H1 (cell line): ENCODE measurements at regions not wholly inside any gene's neighbourhood (a gene's known extent, or its start where the extent isn't known, plus 50 kb on each side); places are given as distances from the start of the nearest gene placed in this dataset.

Source experiments
- CTCF ChIA-PET: fragments of 300-600 bp; sonication (Branson Sonifier 250); formaldehyde crosslinking; loops from one replicate; lab custom pipeline; 2021; ENCODE audit not compliant: partially characterized antibody; lab: Charles Lee
- POLR2A ChIA-PET: fragments of 300-600 bp; sonication (Branson Sonifier 250); formaldehyde crosslinking; loops from one replicate; lab custom pipeline; 2021; ENCODE audit warnings: inconsistent platforms; ENCODE audit not compliant: partially characterized antibody; lab: Charles Lee
- DNase-seq, 2 experiments: peaks; one replicate each; pipeline versions ENCODE4 v3.0.0 to v3.0.0-alpha.2; 2010 to 2022; ENCODE audit warnings: low spot score in 2 of 2, low read depth in 1 of 2, mixed read lengths in 1 of 2
- FAIRE-seq: peaks from 2 replicates; lab custom pipeline; 2011; peaks lifted over from hg19 to GRCh38; lab: Jason Lieb, UNC
- H2AFZ ChIP-seq: 2 replicates; pipeline ENCODE4 v1.8.1; 2012; ENCODE audit warnings: low read length, inconsistent platforms
- H2AK5ac ChIP-seq: 2 replicates; pipeline ENCODE4 v1.6.1; 2013; ENCODE audit warnings: low read depth, low read length
- H2BK120ac ChIP-seq: replicated peaks from 2 replicates; pipeline ENCODE3; 2013; ENCODE audit warnings: low read depth, low read length, inconsistent platforms
- H2BK12ac ChIP-seq: 2 replicates; pipeline ENCODE4 v1.6.1; 2013; ENCODE audit warnings: low read depth, low read length
- H2BK15ac ChIP-seq: 2 replicates; pipeline ENCODE4 v1.6.1; 2013; ENCODE audit warnings: low read length
- H2BK20ac ChIP-seq: 2 replicates; pipeline ENCODE4 v1.6.1; 2013; ENCODE audit warnings: low read length
- H2BK5ac ChIP-seq: 2 replicates; pipeline ENCODE4 v1.6.1; 2013; ENCODE audit warnings: low read depth, low read length
- H3K14ac ChIP-seq: 2 replicates; pipeline ENCODE4 v1.6.1; 2013; ENCODE audit warnings: inconsistent platforms; ENCODE audit not compliant: insufficient read length
- H3K18ac ChIP-seq: 2 replicates; pipeline ENCODE4 v1.6.1; 2013; ENCODE audit warnings: low read length; ENCODE audit errors: extremely low read depth
- H3K23ac ChIP-seq: 2 replicates; pipeline ENCODE4 v1.6.1; 2013; ENCODE audit warnings: inconsistent platforms; ENCODE audit not compliant: insufficient read length
- H3K23me2 ChIP-seq: 2 replicates; pipeline ENCODE4 v1.6.1; 2013; ENCODE audit warnings: low read depth, low read length
- H3K27ac ChIP-seq: 2 replicates; pipeline ENCODE4 v1.6.1; 2011; ENCODE audit warnings: low read depth, low read length, inconsistent platforms
- H3K27me3 ChIP-seq, 4 experiments: replicated peaks in 1 of 4; 1 replicate in 1 of 4; 2 replicates in 3 of 4; pipeline versions ENCODE4 v1.6.1 to v1.8.1; 2011 to 2013; ENCODE audit warnings: low read length in 3 of 4, mild to moderate bottlenecking in 3 of 4, inconsistent platforms in 2 of 4, mixed read lengths in 2 of 4, moderate library complexity in 1 of 4; ENCODE audit not compliant: control insufficient read depth in 3 of 4, insufficient read depth in 3 of 4; ENCODE audit errors: extremely low read depth in 1 of 4
- H3K36me3 ChIP-seq, 4 experiments: 2 replicates each; pipeline versions ENCODE4 v1.6.1 to v1.8.1; 2011 to 2013; ENCODE audit warnings: mild to moderate bottlenecking in 4 of 4, low read length in 3 of 4, moderate library complexity in 2 of 4, control low read depth in 1 of 4, inconsistent platforms in 1 of 4; ENCODE audit not compliant: insufficient read depth in 4 of 4, control insufficient read depth in 2 of 4
- H3K4ac ChIP-seq: replicated peaks from 2 replicates; pipeline ENCODE3; 2013; ENCODE audit warnings: low read length, low read depth, mixed read lengths, inconsistent platforms; ENCODE audit not compliant: insufficient read length
- H3K4me1 ChIP-seq, 4 experiments: replicated peaks in 1 of 4; 1 replicate in 1 of 4; 2 replicates in 3 of 4; pipeline versions ENCODE4 v1.6.1 to v1.8.1; 2011 to 2013; ENCODE audit warnings: low read length in 3 of 4, inconsistent platforms in 2 of 4, mixed read lengths in 1 of 4; ENCODE audit not compliant: insufficient read depth in 4 of 4, control insufficient read depth in 3 of 4
- H3K4me2 ChIP-seq, 2 experiments: 2 replicates each; pipeline versions ENCODE4 v1.6.1 to v1.8.1; 2011 to 2013; ENCODE audit warnings: low read depth in 2 of 2, low read length in 2 of 2, control low read depth in 1 of 2, inconsistent platforms in 1 of 2, mild to moderate bottlenecking in 1 of 2; ENCODE audit not compliant: insufficient read depth in 1 of 2
- H3K4me3 ChIP-seq, 4 experiments: fragments of 200-600, 300-600 bp in 1 of 4; sonication (generic), shearing (Covaris generic), sonication (Bioruptor Twin) in 1 of 4; 2 replicates each; pipeline versions ENCODE4 v1.5.1 to v1.8.1; 2011 to 2016; ENCODE audit warnings: low read length in 4 of 4, low read depth in 3 of 4, control low read depth in 2 of 4, inconsistent platforms in 2 of 4, mild to moderate bottlenecking in 2 of 4, mixed read lengths in 1 of 4, moderate library complexity in 1 of 4; ENCODE audit not compliant: insufficient read depth in 2 of 4; ENCODE audit errors: extremely low read depth in 1 of 4
- H3K56ac ChIP-seq: replicated peaks from 2 replicates; pipeline ENCODE3; 2013; ENCODE audit warnings: low read depth, mild to moderate bottlenecking, mixed read lengths, low read length, inconsistent platforms; ENCODE audit not compliant: insufficient read length
- H3K79me1 ChIP-seq: 2 replicates; pipeline ENCODE4 v1.6.1; 2013; ENCODE audit warnings: low read depth, low read length, control low read depth
- H3K79me2 ChIP-seq, 2 experiments: 2 replicates each; pipeline versions ENCODE4 v1.6.1 to v1.8.1; 2012 to 2013; ENCODE audit warnings: low read length in 2 of 2, mild to moderate bottlenecking in 2 of 2, inconsistent platforms in 1 of 2; ENCODE audit not compliant: insufficient read depth in 2 of 2, control insufficient read depth in 1 of 2
- H3K9ac ChIP-seq, 4 experiments: replicated peaks in 1 of 4; 1 replicate in 1 of 4; 2 replicates in 3 of 4; pipeline versions ENCODE4 v1.6.1 to v1.8.1; 2011 to 2013; ENCODE audit warnings: low read depth in 3 of 4, low read length in 3 of 4, control low read depth in 2 of 4, mild to moderate bottlenecking in 2 of 4, moderate library complexity in 2 of 4, inconsistent platforms in 1 of 4; ENCODE audit errors: extremely low read depth in 1 of 4
- H3K9me3 ChIP-seq, 2 experiments: 2 replicates each; pipeline versions ENCODE4 v1.6.1 to v1.8.1; 2012 to 2013; ENCODE audit warnings: mild to moderate bottlenecking in 2 of 2, moderate library complexity in 2 of 2, control low read depth in 1 of 2, inconsistent platforms in 1 of 2, low read depth in 1 of 2, low read length in 1 of 2, mixed read lengths in 1 of 2; ENCODE audit not compliant: insufficient read depth in 2 of 2
- H4K20me1 ChIP-seq, 2 experiments: replicated peaks in 1 of 2; 2 replicates each; pipeline versions ENCODE3 to v1.8.1; 2011 to 2013; ENCODE audit warnings: inconsistent platforms in 2 of 2, low read length in 2 of 2, mild to moderate bottlenecking in 1 of 2; ENCODE audit not compliant: insufficient read depth in 2 of 2, control insufficient read depth in 1 of 2
- H4K5ac ChIP-seq: 2 replicates; pipeline ENCODE4 v1.6.1; 2013; ENCODE audit warnings: low read length, low read depth, mixed read lengths, inconsistent platforms; ENCODE audit not compliant: insufficient read length
- H4K8ac ChIP-seq: 2 replicates; pipeline ENCODE4 v1.8.0; 2013; ENCODE audit warnings: mild to moderate bottlenecking, moderate library complexity, low read length, inconsistent platforms; ENCODE audit not compliant: insufficient read depth; ENCODE audit errors: extremely low read depth
- H4K91ac ChIP-seq: replicated peaks from 2 replicates; pipeline ENCODE3; 2013; ENCODE audit warnings: low read length, mixed read lengths, inconsistent platforms; ENCODE audit not compliant: insufficient read length
- BCL11A ChIP-seq, 2 experiments: IDR thresholded peaks; one replicate each; pipeline ENCODE4 v1.6.1; 2011; ENCODE audit warnings: low read depth in 2 of 2, low read length in 2 of 2, mild to moderate bottlenecking in 2 of 2
- CEBPB ChIP-seq: IDR thresholded peaks from 2 replicates; pipeline ENCODE4 v1.6.1; 2012; ENCODE audit warnings: low read depth, low read length
- POLR2AphosphoS5 ChIP-seq: IDR thresholded peaks from 2 replicates; pipeline ENCODE4 v1.6.1; 2011; ENCODE audit warnings: low read depth, low read length
- RBBP5 ChIP-seq: IDR thresholded peaks from 2 replicates; pipeline ENCODE4 v1.7.1; 2012; ENCODE audit warnings: low read depth, mild to moderate bottlenecking, inconsistent platforms, low read length, moderate library complexity, borderline replicate concordance
- SP1 ChIP-seq: IDR thresholded peaks from 2 replicates; pipeline ENCODE4 v1.6.1; 2011; ENCODE audit warnings: low read depth, low read length
- SP4 ChIP-seq: IDR thresholded peaks from 2 replicates; pipeline ENCODE4 v1.6.1; 2012; ENCODE audit warnings: low read length, inconsistent platforms
- SRF ChIP-seq: IDR thresholded peaks from 2 replicates; pipeline ENCODE4 v1.6.1; 2011; ENCODE audit warnings: mild to moderate bottlenecking, low read depth, low read length, moderate library complexity
- TCF12 ChIP-seq: IDR thresholded peaks from 2 replicates; pipeline ENCODE4 v1.6.1; 2011; ENCODE audit warnings: low read depth, mild to moderate bottlenecking, low read length
- USF2 ChIP-seq: IDR thresholded peaks from 2 replicates; pipeline ENCODE4 v1.6.1; 2011; ENCODE audit warnings: low read length, improper control_type of control experiment
- YY1 ChIP-seq: IDR thresholded peaks from 2 replicates; pipeline ENCODE4 v1.6.1; 2011; ENCODE audit warnings: low read depth, mild to moderate bottlenecking, low read length
- ZNF274 ChIP-seq: IDR thresholded peaks from 2 replicates; pipeline ENCODE4 v1.7.0; 2012; ENCODE audit warnings: low read length, borderline replicate concordance; ENCODE audit errors: extremely low read depth
- WGBS, 2 experiments: shearing (Covaris generic) in 1 of 2; methylation state at CpG; one replicate each; pipeline versions ENCODE4 v1.1.6 to v1.1.7; 2013 to 2015; ENCODE audit warnings: low lambda C conversion rate in 2 of 2, mixed read lengths in 2 of 2, inconsistent platforms in 1 of 2, low coverage in 1 of 2, missing lambda C conversion rate in 1 of 2; ENCODE audit not compliant: insufficient replicate concordance in 2 of 2, insufficient coverage in 1 of 2, insufficient read length in 1 of 2; ENCODE audit errors: extremely low coverage in 1 of 2, missing lambda C conversion rate in 1 of 2; 5-methylcytosine and 5-hydroxymethylcytosine counted together

- no peaks in the 10 kb centered on the region for H3K79me2 ChIP-seq
- H3K56ac ChIP-seq: no peak overlapping the region
- H3K9me3 ChIP-seq: no peaks in the 10 kb centered on the region; a peak in 1 of 4 replicates
- no peak overlapping the region for H3K4ac ChIP-seq
- no peaks in the 10 kb centered on the region for H3K4me1 ChIP-seq
- ChIA-PET POLR2A (no interaction called here), CTCF (no interaction called here)
- no peak overlapping the region for H2BK15ac ChIP-seq
- no peak overlapping the region for H4K5ac ChIP-seq
- DNase-seq (no peak), FAIRE-seq (no peak)
- H3K27me3 ChIP-seq: no peaks in the 10 kb centered on the region
- no peaks in the 10 kb centered on the region for H3K36me3 ChIP-seq
- H3K4me3 ChIP-seq: no peak overlapping the region
- no peak overlapping the region for H2BK20ac ChIP-seq
- H3K27ac ChIP-seq: no peak overlapping the region
- no peak overlapping the region for H2AK5ac ChIP-seq
- H3K79me1 ChIP-seq: no peaks in the 10 kb centered on the region
- no peak overlapping the region for H3K18ac ChIP-seq
- H4K8ac ChIP-seq: no peak overlapping the region
- no peak overlapping the region for H2BK120ac ChIP-seq
- H3K23me2 ChIP-seq: no peaks in the 10 kb centered on the region
- H3K9ac ChIP-seq: no peak overlapping the region
- H4K91ac ChIP-seq: no peak overlapping the region
- TF ChIP-seq SP4: no peak
- TF ChIP-seq TCF12: no peak
- TF ChIP-seq SP1: no peak
- TF ChIP-seq SRF: no peak
- no peak for TF ChIP-seq POLR2AphosphoS5
- TF ChIP-seq BCL11A (IDR thresholded peaks at IDR 0.05; ENCODE audit: low read depth in 2 of 2, low read length in 2 of 2): no peak
- no peak for TF ChIP-seq USF2
- no peak for TF ChIP-seq RBBP5
- no peak for TF ChIP-seq CEBPB
- TF ChIP-seq ZNF274: no peak
- no peak for TF ChIP-seq YY1
- no peak overlapping the region for H2AFZ ChIP-seq
- no peak overlapping the region for H2BK5ac ChIP-seq
- no peak overlapping the region for H3K4me2 ChIP-seq
- 94% methylated on average over 2 of the region's 2 CpGs; no CpG with 5 or more reads in 1 of the 2 experiments for WGBS, 2 experiments
- H3K14ac ChIP-seq: no peak overlapping the region
- H3K23ac ChIP-seq: no peak overlapping the region
- H2BK12ac ChIP-seq: no peak overlapping the region
- no peaks in the 10 kb centered on the region for H4K20me1 ChIP-seq
Measured at GRCh38 chr20:55158446-55158845, 683.1 kb downstream of the DOK5 start.
